ENCODE measurements at regions not wholly inside any gene's neighbourhood (a gene's known extent, or its start where the extent isn't known, plus 50 kb on each side); places are given as distances from the start of the nearest gene placed in this dataset.

DNA sequence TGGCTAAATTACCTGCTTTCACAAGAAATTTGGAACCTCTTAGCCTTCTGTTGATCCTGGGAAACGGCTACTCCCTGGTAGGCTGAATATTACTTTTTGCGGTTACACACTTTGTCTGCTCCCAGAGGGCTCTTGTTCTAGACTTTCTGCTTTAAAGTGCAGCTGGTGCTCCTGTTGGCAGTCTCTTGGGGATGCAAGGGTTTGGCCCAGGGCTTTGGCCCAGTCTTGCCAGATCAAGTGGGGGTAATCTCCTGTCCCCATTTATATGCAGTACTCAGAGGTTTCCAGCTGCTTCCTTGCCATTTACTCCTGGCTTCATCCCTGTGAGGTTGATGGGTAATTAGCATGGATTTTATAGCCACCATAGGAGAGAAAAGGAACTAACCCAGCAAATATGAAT, 558.2 kb upstream of the MIS18BP1 start:
- no peak overlapping the region for H3K4me2 ChIP-seq (ENCODE audit: insufficient read depth, low read length)
- no peak overlapping the region for H3K9ac ChIP-seq (replicated peaks; ENCODE audit: extremely low read depth, insufficient read depth, low read length)
- no peaks in the 10 kb centered on the region for H3K9me3 ChIP-seq (replicated peaks; ENCODE audit: control insufficient read depth, insufficient read depth, low read length)
- intact Hi-C loops (cut with micrococcal nuclease) (no loop called here), dilution Hi-C loops (cut with MboI; ENCODE audit: extremely low pct_ligation_motif_present, low sequenced_read_pairs) (no loop called here)
- no peaks in the 10 kb centered on the region for H4K20me1 ChIP-seq (replicated peaks; ENCODE audit: control insufficient read depth, extremely low read depth, insufficient read depth, low read length)
- no peaks in the 10 kb centered on the region for H3K27me3 ChIP-seq (ENCODE audit: control insufficient read depth in 2 of 2, insufficient read depth in 2 of 2, low read length in 2 of 2)
- ChIA-PET CTCF (no interaction called here), POLR2A (no interaction called here)
- no TSS peak for BruUV-seq (replicated peaks)
- no peak for DNase-seq (ENCODE audit: low read depth, low spot score)
- no peak for TF ChIP-seq EZH2 (IDR thresholded peaks at IDR 0.05; ENCODE audit: borderline replicate concordance, low read depth, low read length, severe bottlenecking)
- TF ChIP-seq MAX (IDR thresholded peaks at IDR 0.05; ENCODE audit: insufficient read depth, insufficient read length): no peak
- no peak for TF ChIP-seq FOS (IDR thresholded peaks at IDR 0.05; ENCODE audit: borderline replicate concordance, insufficient read depth, low read length)
- no peak for TF ChIP-seq POLR2A (IDR thresholded peaks at IDR 0.05; ENCODE audit: low read depth, low read length)
- no peak for TF ChIP-seq CTCF (IDR thresholded peaks at IDR 0.05; ENCODE audit: extremely low read depth in 1 of 2, insufficient read depth in 1 of 2, low read depth in 1 of 2, low read length in 2 of 2)
- TF ChIP-seq POLR2AphosphoS5 (IDR thresholded peaks at IDR 0.05; ENCODE audit: insufficient read depth, low read depth, low read length): no peak
- no peak for TF ChIP-seq GATA2 (IDR thresholded peaks at IDR 0.05; ENCODE audit: insufficient read depth, insufficient read length, low read depth, low read length)
- TF ChIP-seq JUN (IDR thresholded peaks at IDR 0.05; ENCODE audit: borderline replicate concordance, insufficient read depth, insufficient read length, low read depth): no peak
- TF ChIP-seq MYC (IDR thresholded peaks at IDR 0.05; ENCODE audit: low read depth, low read length): no peak
- no peaks in the 10 kb centered on the region for H3K79me2 ChIP-seq (ENCODE audit: control insufficient read depth, insufficient read depth, low read length)
- no peak for FAIRE-seq
- H2AFZ ChIP-seq (ENCODE audit: low read depth, low read length): no peak overlapping the region
- no peak overlapping the region for H3K4me3 ChIP-seq (replicated peaks in 1 of 3; ENCODE audit: insufficient read depth in 1 of 3, low read depth in 1 of 3, low read length in 3 of 3)
- H3K4me1 ChIP-seq (ENCODE audit: control insufficient read depth, extremely low read depth, insufficient read depth, low read length): no peaks in the 10 kb centered on the region
- H3K36me3 ChIP-seq (ENCODE audit: control insufficient read depth in 2 of 2, extremely low read depth in 1 of 2, insufficient read depth in 2 of 2, low read length in 2 of 2): no peaks in the 10 kb centered on the region
- H3K9me1 ChIP-seq (replicated peaks; ENCODE audit: control insufficient read depth, extremely low read depth, insufficient read depth, low read length): no peaks in the 10 kb centered on the region
- H3K27ac ChIP-seq (ENCODE audit: insufficient read depth, low read depth, low read length): no peak overlapping the region

Data from endothelial cell of umbilical vein (primary cell).